GM12878 (cell line): ENCODE measurements at regions not wholly inside any gene's neighbourhood (a gene's known extent, or its start where the extent isn't known, plus 50 kb on each side); places are given as distances from the start of the nearest gene placed in this dataset.

Experiments
- ATAC-seq: fragments of 200-7000 bp; cut with Tn5 transposase; 3 replicates; pipeline ENCODE4 v1.9.1; 2020; ENCODE audit warnings: mild to moderate bottlenecking, moderate library complexity
- BruUV-seq: library from RNA; stranded (reverse); fragments of 400-500 nt; replicated peaks from 2 replicates; lab custom pipeline; 2021; lab: Mats Ljungman, UMichigan
- CTCF ChIA-PET: fragments of 300-600 bp; sonication (Branson Sonifier 250); formaldehyde crosslinking; extraction: SDS; loops from one replicate; lab custom pipeline; 2021; ENCODE audit warnings: inconsistent platforms; lab: Yijun Ruan, JAX
- POLR2A ChIA-PET: fragments of 350-600 bp; formaldehyde crosslinking; extraction: SDS; loops from one replicate; lab custom pipeline; 2021; ENCODE audit warnings: inconsistent platforms; lab: Charles Lee
- RAD21 ChIA-PET: fragments of 300-600 bp; sonication (Branson Sonifier 250); formaldehyde crosslinking; loops from one replicate; lab custom pipeline; 2023; ENCODE audit warnings: antibody characterized with exemption; ENCODE audit not compliant: unreplicated experiment; lab: Charles Lee
- SMC1A ChIA-PET: fragments of 300-600 bp; sonication (Branson Sonifier 250); formaldehyde crosslinking; loops from one replicate; lab custom pipeline; 2023; ENCODE audit not compliant: unreplicated experiment, uncharacterized antibody; lab: Charles Lee
- DNase-seq: peaks from one replicate; pipeline ENCODE4 v3.0.0-alpha.2; 2011; ENCODE audit warnings: low read depth, low spot score
- FAIRE-seq: peaks from 3 replicates; lab custom pipeline; 2011; peaks lifted over from hg19 to GRCh38; lab: Jason Lieb, UNC
- H2AFZ ChIP-seq: 2 replicates; pipeline ENCODE4 v1.6.0; 2011; ENCODE audit warnings: low read depth, low read length, control low read depth; ENCODE audit not compliant: control insufficient read depth
- H3K27ac ChIP-seq: 2 replicates; pipeline ENCODE4 v1.5.1; 2011; ENCODE audit warnings: control low read depth; ENCODE audit not compliant: control insufficient read depth, insufficient read depth
- H3K27me3 ChIP-seq, 2 experiments: replicated peaks in 1 of 2; 2 replicates each; pipeline versions ENCODE4 v1.6.0 to v1.6.1; 2011; ENCODE audit warnings: low read length in 1 of 2; ENCODE audit not compliant: control insufficient read depth in 2 of 2, insufficient read depth in 2 of 2
- H3K36me3 ChIP-seq, 2 experiments: 2 replicates each; pipeline ENCODE4 v1.5.1; 2011; ENCODE audit warnings: low read length in 1 of 2; ENCODE audit not compliant: control insufficient read depth in 2 of 2, insufficient read depth in 2 of 2
- H3K4me1 ChIP-seq: 2 replicates; pipeline ENCODE4 v1.6.1; 2011; ENCODE audit warnings: mild to moderate bottlenecking, low read length, moderate library complexity, mixed read lengths; ENCODE audit not compliant: control insufficient read depth, insufficient read depth
- H3K4me2 ChIP-seq: 2 replicates; pipeline ENCODE4 v1.6.0; 2011; ENCODE audit warnings: control low read depth; ENCODE audit not compliant: control insufficient read depth, insufficient read depth
- H3K4me3 ChIP-seq: fragments of 200-600 bp; sonication (generic); 2 replicates; pipeline ENCODE4 v1.5.1; 2016
- H3K79me2 ChIP-seq: 2 replicates; pipeline ENCODE4 v1.6.0; 2011; ENCODE audit warnings: low read length; ENCODE audit not compliant: control insufficient read depth, insufficient read depth
- H3K9ac ChIP-seq: 2 replicates; pipeline ENCODE4 v1.8.0; 2011; ENCODE audit warnings: low read length, control low read depth, mixed read lengths; ENCODE audit not compliant: control insufficient read depth, insufficient read depth
- H3K9me3 ChIP-seq: replicated peaks from 3 replicates; pipeline ENCODE4 v1.5.1; 2011; ENCODE audit warnings: mild to moderate bottlenecking, low read length; ENCODE audit not compliant: control insufficient read depth, insufficient read depth
- H4K20me1 ChIP-seq: 2 replicates; pipeline ENCODE4 v1.6.0; 2011; ENCODE audit not compliant: control insufficient read depth, insufficient read depth
- ASH2L ChIP-seq: fragments of 300-600, 200-600 bp; sonication (generic); IDR thresholded peaks from 2 replicates; pipeline ENCODE4 v1.6.1; 2017; ENCODE audit warnings: low read depth, mild to moderate bottlenecking, borderline replicate concordance
- BHLHE40 ChIP-seq, 2 experiments: fragments of 450-650 bp in 1 of 2; IDR thresholded peaks; 2 replicates each; pipeline ENCODE4 v1.6.1; 2011 to 2017; ENCODE audit warnings: low read depth in 2 of 2, borderline replicate concordance in 1 of 2, improper control_type of control experiment in 1 of 2, low read length in 1 of 2, mild to moderate bottlenecking in 1 of 2
- CHD4 ChIP-seq: fragments of 200-600 bp; sonication (generic); IDR thresholded peaks from 2 replicates; pipeline ENCODE4 v1.6.1; 2016; ENCODE audit warnings: mild to moderate bottlenecking
- FOS ChIP-seq: IDR thresholded peaks from 3 replicates; pipeline ENCODE4 v1.6.1; 2011; ENCODE audit warnings: borderline replicate concordance; ENCODE audit not compliant: insufficient read length; ENCODE audit errors: extremely low read depth
- FOXK2 ChIP-seq: fragments of 450-650 bp; IDR thresholded peaks from 2 replicates; pipeline ENCODE4 v1.6.1; 2017; ENCODE audit warnings: mild to moderate bottlenecking, moderate library complexity
- IKZF1 ChIP-seq: fragments of 450-650 bp; conservative IDR thresholded peaks from 2 replicates; pipeline ENCODE4 v1.6.1; 2017; ENCODE audit warnings: antibody characterized with exemption, mild to moderate bottlenecking
- KLF5 ChIP-seq: fragments of 450-650 bp; IDR thresholded peaks from 2 replicates; pipeline ENCODE4 v1.6.1; 2014; ENCODE audit warnings: mild to moderate bottlenecking; ENCODE audit not compliant: partially characterized antibody
- MLLT1 ChIP-seq: fragments of 450-650 bp; IDR thresholded peaks from 2 replicates; pipeline ENCODE4 v1.6.1; 2016; ENCODE audit warnings: mild to moderate bottlenecking
- MTA2 ChIP-seq: fragments of 450-650 bp; IDR thresholded peaks from 2 replicates; pipeline ENCODE4 v1.6.1; 2016; ENCODE audit warnings: low read depth, mild to moderate bottlenecking, moderate library complexity
- NR2C2 ChIP-seq: IDR thresholded peaks from 2 replicates; pipeline ENCODE4 v1.6.1; 2011; ENCODE audit warnings: borderline replicate concordance, low read depth; ENCODE audit not compliant: control insufficient read depth, insufficient read length
- PKNOX1 ChIP-seq: fragments of 450-650 bp; IDR thresholded peaks from 2 replicates; pipeline ENCODE4 v1.6.1; 2016; ENCODE audit warnings: mild to moderate bottlenecking
- RFX5 ChIP-seq: IDR thresholded peaks from 2 replicates; pipeline ENCODE4 v1.6.1; 2011; ENCODE audit warnings: low read depth, low read length, improper control_type of control experiment
- SIN3A ChIP-seq: IDR thresholded peaks from 2 replicates; pipeline ENCODE4 v1.6.1; 2012; ENCODE audit warnings: low read depth, low read length, improper control_type of control experiment
- SP1 ChIP-seq: IDR thresholded peaks from one replicate; pipeline ENCODE4 v1.6.1; 2011; ENCODE audit warnings: low read depth, low read length
- USF1 ChIP-seq: IDR thresholded peaks from 2 replicates; pipeline ENCODE4 v1.6.1; 2011; ENCODE audit warnings: borderline replicate concordance, low read depth, mild to moderate bottlenecking, moderate library complexity, mixed read lengths, low read length; ENCODE audit not compliant: insufficient read depth; ENCODE audit errors: extremely low read length
- ZBTB40 ChIP-seq: fragments of 450-650 bp; IDR thresholded peaks from 2 replicates; pipeline ENCODE4 v1.6.1; 2016; ENCODE audit warnings: mild to moderate bottlenecking, moderate library complexity, borderline replicate concordance
- ZNF274 ChIP-seq: IDR thresholded peaks from one replicate; pipeline ENCODE4 v1.8.0; 2011; ENCODE audit not compliant: insufficient read length, insufficient read depth
- ZZZ3 ChIP-seq: IDR thresholded peaks from 2 replicates; pipeline ENCODE4 v1.6.1; 2011; ENCODE audit warnings: low read depth; ENCODE audit not compliant: control insufficient read depth, insufficient read length
- WGBS: methylation state at CpG from one replicate; pipeline ENCODE4 v1.1.6; 2016; ENCODE audit warnings: low lambda C conversion rate; ENCODE audit not compliant: insufficient replicate concordance, insufficient coverage; ENCODE audit errors: missing lambda C conversion rate; 5-methylcytosine and 5-hydroxymethylcytosine counted together
- in situ Hi-C: fragments of 300-500 bp; cut with MboI; formaldehyde crosslinking; loops from 9 replicates; pipeline ENCODE4 v1.14.3; 2018; ENCODE audit warnings: mixed read lengths
- intact Hi-C: fragments of 100-400 bp; cut with micrococcal nuclease; formaldehyde crosslinking; loops from one replicate; pipeline ENCODE4 v1.14.2; 2022; ENCODE audit not compliant: unreplicated experiment

- no peaks in the 10 kb centered on the region for H3K9me3 ChIP-seq
- peak; percentile 65 for FAIRE-seq
- POLR2A ChIA-PET: no interaction called here
- H3K4me2 ChIP-seq: no peak overlapping the region
- 23% methylated on average over 5 of the region's 5 CpGs for WGBS
- no peak overlapping the region for H2AFZ ChIP-seq
- H3K9ac ChIP-seq: no peak overlapping the region
- no peak for DNase-seq
- SMC1A ChIA-PET: no interaction called here
- no TSS peak for BruUV-seq
- no peak overlapping the region for H3K27ac ChIP-seq
- H3K27me3 ChIP-seq: no peaks in the 10 kb centered on the region
- H3K79me2 ChIP-seq: no peaks in the 10 kb centered on the region
- H3K4me3 ChIP-seq: no peak overlapping the region
- CTCF ChIA-PET: no interaction called here
- no peak for ATAC-seq
- H3K4me1 ChIP-seq: no peaks in the 10 kb centered on the region
- in situ Hi-C loops (no loop called here), intact Hi-C loops (no loop called here)
- no peaks in the 10 kb centered on the region for H4K20me1 ChIP-seq
- RAD21 ChIA-PET: interaction anchor here (1.0 kb wide), 1 partner anchor 9 kb away, joined by 4 read pairs; no protein-coding TSS in a partner anchor
- H3K36me3 ChIP-seq: no peaks in the 10 kb centered on the region
- TF ChIP-seq ZBTB40 (no peak), IKZF1 (no peak), MLLT1 (no peak), ZZZ3 (no peak), SIN3A (no peak), FOXK2 (no peak), NR2C2 (no peak), ZNF274 (no peak), USF1 (no peak), MTA2 (no peak), CHD4 (no peak), RFX5 (no peak), PKNOX1 (no peak), ASH2L (no peak), KLF5 (no peak), FOS (no peak), SP1 (no peak), BHLHE40 (IDR thresholded peaks at IDR 0.05; ENCODE audit: borderline replicate concordance in 1 of 2, low read depth in 2 of 2, low read length in 1 of 2) (no peak)
Observed at GRCh38 chr1:213776969-213777368, 210.8 kb upstream of the PROX1 start.
